ENCODE measurements at regions not wholly inside any gene's neighbourhood (a gene's known extent, or its start where the extent isn't known, plus 50 kb on each side); places are given as distances from the start of the nearest gene placed in this dataset.
"Not testable (repeated sequence)": the region's sequence is repeated elsewhere in the genome, so short reads cannot be mapped to it uniquely, and the experiment has no call there.

DNA sequence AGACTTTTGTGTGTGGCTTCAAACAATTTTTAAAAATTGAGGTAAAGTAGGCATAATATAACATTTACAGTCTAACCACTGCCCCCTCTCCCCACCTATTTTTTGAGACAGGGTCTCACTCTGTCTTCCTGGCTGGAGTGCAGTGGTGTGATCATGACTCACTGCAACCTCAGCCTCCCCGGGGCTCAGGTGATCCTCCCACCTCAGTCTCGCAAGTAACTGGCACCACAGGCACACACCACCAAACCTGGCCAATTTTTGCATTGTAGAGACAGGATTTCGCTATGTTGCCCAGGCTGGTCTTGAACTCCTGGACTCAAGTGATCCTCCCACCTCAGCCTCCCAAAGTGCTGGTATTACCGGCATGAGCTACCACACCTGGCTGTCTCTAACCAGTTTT lies 161.8 kb downstream of the GOSR1 start:
- FAIRE-seq, result not testable (repeated sequence)

DNA sequence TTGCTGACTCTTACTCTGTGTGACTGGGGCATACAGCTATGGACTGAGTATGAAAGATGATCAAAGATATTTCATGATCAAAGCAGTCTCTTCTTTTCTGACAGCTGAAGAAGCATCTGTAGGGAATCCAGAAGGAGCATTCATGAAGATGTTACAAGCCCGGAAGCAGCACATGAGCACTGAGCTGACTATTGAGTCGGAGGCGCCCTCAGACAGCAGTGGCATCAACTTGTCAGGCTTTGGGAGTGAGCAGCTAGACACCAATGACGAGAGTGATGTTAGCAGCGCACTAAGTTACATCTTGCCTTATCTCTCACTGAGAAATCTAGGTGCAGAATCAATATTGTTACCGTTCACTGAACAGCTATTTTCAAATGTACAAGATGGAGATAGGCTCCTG lies 154.4 kb downstream of the GOSR1 start:
- FAIRE-seq, result not testable (repeated sequence)

DNA sequence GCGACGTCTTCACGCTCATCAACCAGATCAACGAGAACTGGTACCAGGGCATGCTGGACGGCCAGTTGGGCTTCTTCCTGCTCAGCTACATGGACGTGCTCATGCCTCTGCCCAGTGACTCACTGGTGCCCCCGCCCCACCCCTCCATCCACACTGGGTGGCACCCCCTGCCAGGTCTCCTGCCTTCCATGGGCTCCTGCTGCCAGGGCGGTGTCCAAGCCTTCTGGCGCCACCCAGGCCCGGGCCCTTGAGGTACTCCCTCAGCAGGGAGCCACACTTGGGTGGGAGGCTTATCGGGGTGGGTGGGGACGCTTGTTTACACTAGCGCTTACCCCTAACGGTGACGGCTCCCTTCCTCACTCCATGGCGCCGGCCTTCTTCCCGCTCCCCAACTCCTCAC lies 148.2 kb downstream of the GOSR1 start:
- not testable (repeated sequence) for FAIRE-seq

DNA sequence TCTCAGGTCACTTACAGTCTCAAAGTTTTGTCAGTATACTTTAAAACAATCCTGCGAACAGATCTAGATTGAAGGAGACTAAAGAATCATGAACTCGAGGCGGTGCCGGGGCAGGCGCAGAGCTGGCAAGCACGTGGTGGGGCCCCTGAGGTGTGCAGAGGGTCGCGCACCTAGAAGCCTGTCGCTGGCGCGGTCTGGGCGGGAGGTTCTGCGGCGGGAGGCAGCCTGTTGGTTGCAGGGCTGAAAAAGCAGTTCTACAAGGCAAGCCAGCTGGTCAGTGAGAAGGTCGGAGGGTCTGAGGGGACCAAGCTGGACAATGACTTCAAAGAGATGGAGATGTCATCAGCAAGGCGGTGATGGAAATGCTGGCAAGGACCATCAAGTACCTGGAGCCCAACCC lies 147.0 kb downstream of the GOSR1 start:
- not testable (repeated sequence) for FAIRE-seq

DNA sequence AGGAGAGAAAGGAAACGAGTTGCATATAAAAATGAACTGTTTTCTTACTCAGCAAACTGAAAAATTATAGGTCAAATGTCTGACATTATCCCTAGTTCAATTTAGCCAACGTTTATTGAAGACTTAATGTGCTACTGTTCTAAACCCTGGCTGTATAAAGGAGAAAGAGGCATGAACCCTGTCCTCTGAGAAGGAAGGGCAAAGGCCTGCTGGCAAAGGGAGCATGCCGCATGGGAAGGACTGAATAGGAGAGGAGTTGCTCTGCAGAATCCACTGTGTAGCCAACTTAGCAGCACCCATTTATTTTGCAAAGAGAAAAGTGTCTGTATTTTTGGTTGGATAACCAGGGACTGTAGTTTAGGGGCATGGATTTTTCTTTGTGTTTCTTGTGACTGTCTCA lies 132.5 kb downstream of the GOSR1 start:
- FAIRE-seq, result not testable (repeated sequence)

DNA sequence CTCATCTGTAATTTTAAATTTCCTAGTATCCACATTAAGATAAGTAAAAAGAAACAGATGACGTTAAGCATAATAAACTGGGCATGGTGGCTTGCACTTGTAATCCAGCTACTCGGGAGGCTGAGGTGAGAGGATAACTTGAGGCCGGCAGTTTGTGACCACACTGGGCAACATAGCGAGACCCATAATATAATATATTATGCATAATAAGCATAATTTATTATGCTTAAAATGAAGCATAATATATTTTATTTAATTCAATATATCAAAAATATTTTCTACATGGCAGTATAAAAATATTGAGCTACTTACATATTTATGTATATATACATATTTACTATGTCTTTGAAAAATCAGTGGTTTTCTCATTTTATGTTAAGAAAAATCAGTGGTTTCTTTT lies 128.3 kb downstream of the GOSR1 start:
- no peak for FAIRE-seq

DNA sequence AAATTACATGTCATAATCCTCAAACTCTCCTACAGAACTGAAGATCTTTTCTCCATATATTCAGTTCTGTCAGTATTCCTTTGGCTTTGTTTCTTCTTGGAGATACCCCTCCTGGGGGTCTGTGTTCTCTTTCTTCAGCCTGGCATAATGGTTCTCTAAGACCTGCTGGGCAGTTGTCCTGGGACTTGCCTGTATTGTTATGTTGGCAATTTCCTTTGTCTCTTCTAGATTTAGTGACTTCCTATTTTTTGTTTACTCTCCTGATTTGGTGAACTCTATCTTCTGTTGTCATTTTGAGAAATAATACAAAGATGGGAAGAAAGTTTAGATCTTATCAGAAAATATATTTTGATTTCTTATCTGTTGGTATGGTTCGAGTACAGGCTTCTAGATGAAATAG lies 127.8 kb downstream of the GOSR1 start:
- no peak for FAIRE-seq

DNA sequence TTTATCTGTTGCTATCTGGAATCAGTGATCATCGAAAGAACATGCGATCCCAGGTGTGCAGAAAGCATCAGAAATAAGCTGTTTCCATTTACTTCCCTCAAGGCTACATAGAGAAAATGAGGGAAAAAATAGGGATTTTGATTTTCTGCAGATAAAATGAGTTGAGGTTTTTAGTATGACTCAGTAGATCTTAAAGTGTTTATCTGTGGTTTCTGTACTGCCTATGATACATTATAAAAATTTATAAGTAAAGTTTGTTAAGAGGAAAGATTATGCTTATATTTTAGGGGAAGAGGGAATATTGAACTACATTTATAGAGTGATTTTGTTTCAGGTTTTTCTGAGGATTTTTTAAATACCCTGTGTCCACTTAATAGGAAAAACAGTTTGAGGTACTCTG lies 125.2 kb downstream of the GOSR1 start:
- not testable (repeated sequence) for FAIRE-seq

DNA sequence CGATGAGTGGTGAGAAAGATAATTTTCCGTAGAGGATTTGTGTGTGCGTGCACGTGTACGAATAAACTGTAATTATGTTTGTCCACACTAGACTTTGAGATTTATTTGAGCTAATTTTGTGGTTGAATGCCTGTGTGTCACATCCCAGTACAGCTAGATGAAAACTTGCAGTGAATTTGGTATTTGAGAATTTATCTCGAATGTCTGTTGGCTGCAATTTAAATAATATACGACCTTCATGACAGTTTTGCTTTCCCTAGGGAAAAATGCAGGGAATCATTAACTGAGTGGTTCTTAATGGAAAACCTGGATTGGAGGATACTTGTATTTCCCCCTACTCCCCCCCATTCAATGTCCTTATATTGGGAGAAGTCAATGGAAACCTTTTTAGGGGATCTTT lies 124.8 kb downstream of the GOSR1 start:
- peak; percentile 40 for FAIRE-seq

DNA sequence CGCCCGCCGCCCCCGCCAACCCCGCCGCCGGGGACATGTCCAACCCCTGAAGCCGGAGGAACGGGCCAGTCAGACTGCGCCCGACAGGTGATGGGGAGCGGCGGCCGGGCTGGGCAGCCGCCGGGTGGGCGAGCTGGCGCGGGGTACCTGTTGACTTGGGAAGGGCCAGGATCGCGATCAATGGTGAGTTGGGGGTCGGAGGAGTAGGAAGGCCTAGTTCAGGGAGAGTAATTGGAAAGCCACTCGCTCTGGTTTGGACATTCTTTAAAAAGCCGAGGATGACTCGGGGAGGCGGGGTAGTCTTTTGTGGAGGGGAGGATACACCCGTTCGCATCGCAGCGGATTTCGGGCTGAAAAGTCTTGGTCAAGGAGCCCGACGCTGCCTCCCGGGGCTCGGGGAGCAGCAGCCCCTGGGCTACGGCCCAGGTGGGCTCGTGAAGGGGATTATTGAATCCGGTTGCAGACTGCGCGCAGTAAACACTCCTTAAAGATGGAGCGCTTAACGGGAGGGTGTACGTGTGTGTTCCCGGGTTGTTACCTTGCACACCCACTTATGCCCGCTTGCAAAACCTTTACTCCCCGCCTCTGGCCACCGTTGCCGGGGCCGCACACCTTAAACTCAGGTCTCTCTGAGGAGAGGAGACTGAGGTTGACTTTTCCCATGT lies 123.8 kb downstream of the GOSR1 start:
- no peak for FAIRE-seq

DNA sequence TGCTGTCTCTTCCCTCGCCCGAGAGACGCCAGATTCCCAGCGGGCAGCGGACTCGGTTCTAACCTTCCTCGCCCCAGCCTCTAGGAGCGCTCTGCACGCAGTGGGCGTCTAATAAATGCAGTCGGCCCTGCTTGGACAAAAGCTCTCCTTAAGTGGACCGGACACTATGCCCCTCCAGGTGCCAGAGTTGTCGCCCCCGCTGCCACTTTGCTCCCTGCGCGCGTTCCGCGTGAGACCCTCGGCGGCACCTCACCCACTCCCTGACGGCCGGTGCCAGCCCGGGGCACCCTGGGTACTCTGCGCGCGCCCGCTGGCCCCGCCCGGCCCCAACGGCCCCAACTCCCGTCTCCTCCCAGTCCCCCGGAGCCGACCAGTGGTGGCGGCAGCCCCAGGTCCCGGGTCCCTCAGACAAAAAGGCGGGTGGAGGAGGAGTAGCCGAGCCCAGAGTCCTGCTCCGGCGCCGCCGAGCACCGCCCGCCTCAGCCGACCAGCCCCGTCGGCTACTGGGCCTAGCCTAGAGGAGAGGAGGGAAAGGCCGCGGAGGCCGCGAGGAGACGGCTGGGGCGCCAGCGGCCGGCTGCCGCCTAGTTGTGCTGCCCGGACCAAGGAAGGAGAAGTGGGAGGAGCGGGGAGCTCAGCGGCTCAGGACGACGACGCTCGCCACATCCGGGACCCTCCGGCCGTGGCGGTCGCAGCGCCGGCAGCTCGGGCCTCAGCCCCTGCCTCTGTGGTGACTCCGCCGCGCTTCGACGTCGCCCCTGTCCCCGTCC lies 123.0 kb downstream of the GOSR1 start:
- FAIRE-seq, result no peak

DNA sequence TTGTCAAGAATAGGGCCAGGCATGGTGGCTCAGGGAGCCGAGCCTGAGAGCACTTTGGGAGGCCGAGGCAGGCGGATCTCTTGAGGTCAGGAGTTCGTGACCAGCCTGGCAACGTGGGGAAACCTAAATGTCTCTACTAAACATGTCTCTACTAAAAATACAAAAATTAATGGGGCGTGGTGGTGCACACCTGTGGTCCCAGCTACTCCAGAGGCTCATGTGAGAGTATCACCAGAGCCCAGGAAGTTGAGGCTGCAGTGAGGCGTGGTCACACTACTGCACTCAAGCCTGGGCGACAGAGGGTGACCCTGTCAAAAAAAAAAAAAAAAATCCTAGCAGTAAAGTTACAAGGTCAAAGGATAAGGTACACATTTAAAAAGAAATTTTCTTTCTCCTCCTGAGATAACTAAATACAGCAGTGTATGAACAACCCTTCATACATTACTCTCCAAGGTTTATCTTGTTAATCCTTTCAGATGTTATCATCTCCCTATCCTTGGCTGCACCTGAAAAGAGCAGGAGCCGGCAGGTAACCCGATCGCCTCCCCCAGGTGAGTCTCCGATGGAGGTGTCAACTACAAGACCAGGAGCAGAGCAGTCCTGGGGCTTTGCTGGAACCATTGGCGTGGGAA lies 122.3 kb downstream of the GOSR1 start:
- FAIRE-seq, result no peak

DNA sequence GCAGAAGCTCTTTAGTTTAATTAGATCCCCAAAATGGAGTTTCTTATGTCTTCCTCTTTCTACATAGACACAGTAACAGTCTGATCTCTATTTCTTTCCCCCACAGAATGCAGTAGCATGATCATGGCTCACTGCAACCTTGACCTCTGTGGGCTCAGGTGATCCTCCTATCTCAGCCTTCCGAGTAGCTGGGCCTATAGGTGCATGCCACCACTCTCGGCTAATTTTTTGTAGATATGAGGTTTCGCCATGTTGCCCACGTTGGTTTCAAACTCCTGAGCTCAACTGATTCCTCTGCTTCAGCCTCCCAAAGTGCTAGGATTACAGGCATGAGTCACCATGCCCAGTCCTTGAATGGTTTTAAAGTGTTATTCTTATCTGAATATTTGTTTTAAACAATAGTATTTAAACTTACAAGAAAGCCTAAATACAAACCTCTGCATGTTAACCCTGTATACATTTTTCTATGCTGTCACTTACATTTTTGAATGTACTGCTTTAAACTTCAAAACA lies 120.6 kb downstream of the GOSR1 start:
- FAIRE-seq, result no peak

DNA sequence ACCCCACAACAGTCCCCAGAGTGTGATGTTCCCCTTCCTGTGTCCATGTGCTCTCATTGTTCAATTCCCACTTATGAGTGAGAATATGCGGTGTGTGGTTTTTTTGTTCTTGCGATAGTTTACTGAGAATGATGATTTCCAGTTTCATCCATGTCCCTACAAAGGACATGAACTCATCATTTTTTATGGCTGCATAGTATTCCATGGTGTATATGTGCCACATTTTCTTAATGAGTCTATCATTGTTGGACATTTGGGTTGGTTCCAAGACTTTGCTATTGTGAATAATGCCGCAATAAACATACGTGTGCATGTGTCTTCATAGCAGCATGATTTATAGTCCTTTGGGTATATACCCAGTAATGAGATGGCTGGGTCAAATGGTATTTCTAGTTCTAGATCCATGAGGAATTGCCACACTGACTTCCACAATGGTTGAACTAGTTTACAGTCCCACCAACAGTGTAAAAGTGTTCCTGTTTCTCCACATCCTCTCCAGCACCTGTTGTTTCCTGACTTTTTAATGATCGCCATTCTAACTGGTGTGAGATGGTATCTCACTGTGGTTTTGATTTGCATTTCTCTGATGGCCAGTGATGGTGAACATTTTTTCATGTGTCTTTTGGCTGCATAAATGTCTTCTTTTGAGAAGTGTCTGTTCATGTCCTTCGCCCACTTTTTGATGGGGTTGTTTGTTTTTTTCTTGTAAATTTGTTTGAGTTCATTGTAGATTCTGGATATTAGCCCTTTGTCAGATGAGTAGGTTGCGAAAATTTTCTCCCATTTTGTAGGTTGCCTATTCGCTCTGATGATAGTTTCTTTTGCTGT lies 120.0 kb downstream of the GOSR1 start:
- FAIRE-seq, result not testable (repeated sequence)

DNA sequence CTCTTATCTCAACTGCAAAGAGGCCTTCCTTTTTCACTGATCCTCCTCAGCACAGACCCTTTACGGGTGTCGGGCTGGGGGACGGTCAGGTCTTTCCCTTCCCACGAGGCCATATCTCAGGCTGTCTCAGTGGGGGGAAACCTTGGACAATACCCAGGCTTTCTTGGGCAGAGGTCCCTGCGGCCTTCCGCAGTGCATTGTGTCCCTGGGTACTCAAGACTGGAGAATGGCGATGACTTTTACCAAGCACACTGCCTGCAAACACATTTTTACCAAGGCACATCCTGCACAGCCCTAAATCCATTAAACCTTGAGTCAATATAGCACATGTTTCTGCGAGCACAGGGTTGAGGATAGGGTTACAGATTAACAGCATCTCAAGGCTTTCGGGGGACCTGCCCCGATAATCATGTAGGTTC lies 117.8 kb downstream of the GOSR1 start:
- FAIRE-seq, result not testable (repeated sequence)

DNA sequence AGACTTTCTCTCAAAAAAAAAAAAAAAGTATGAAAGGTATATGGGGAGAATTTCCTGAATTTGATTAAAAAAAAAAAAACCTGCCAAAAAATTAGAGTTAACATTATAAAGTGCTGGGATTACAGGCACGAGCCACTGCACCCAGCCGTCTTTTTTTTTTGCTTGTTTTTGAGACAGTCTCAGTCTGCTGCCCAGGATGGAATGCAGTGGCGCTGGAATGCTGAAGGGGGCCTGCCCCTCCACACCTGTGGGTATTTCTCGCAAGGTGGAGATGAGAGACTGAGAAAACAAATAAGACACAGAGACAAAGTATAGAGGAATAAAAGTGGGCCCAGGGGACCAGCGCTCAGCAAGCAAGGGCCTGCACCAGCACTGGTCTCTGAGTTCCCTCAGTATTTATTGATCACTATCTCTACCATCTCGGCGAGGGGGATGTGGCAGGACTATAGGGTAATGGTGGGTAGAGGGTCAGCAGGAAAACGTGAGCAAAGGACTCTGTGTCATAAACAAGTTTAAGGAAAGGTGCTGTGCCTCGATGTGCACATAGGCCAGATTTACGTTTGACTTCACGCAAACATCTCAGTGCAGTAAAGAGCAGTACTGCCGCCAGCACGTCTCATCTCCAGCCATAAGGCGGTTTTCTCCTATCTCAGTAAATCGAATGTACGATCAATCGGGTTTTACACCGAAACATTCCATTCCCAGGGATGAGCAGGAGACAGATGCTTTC lies 117.2 kb downstream of the GOSR1 start:
- FAIRE-seq, result no peak

DNA sequence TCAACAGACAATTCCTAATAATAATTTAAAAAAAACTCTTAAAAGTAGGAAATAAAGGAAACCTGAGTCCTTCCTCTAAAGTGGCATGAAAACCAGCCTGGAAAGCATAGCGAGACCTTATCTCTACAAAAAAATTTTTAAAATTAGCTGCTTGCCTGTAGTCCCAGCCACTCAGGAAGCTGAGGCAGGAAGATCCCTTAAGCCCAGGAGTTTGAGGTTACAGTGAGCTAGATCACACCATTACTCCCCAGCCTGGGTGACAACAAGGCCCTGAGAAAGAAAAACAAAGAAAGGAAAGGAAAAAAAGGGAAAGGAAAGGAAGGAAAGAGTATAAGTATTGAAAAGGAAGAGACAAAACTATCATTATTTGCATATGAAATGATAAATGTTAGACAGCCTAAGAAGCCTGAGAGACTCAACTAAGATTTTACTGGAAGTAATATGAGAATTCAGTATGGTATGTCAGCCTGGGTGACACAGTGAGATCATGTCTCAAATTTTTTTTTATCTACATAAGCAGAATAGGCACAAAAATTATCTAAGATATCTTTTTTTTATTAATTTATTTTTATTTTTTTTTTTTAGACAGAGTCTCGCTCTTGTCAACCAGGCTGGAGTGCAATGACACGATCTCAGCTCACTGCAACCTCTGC lies 113.0 kb downstream of the GOSR1 start:
- no peak for FAIRE-seq

DNA sequence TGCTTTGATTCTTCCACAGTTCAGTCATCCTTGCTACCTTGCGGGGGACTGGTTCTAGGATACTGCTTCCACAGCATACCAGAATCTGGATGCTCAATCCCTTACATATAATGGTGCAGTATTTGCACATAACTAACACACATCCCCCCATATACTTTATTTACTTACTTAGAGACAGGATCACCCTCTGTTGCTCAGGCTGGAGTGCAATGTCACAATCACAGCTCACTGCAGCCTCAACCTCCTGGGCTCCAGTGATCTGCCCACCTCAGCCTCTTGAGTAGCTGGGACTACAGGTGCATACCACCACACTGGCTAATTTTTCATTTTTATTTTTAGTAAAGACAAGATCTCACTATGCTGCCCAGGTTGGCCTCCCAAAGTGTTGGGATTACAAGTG lies 112.2 kb downstream of the GOSR1 start:
- FAIRE-seq, result no peak

DNA sequence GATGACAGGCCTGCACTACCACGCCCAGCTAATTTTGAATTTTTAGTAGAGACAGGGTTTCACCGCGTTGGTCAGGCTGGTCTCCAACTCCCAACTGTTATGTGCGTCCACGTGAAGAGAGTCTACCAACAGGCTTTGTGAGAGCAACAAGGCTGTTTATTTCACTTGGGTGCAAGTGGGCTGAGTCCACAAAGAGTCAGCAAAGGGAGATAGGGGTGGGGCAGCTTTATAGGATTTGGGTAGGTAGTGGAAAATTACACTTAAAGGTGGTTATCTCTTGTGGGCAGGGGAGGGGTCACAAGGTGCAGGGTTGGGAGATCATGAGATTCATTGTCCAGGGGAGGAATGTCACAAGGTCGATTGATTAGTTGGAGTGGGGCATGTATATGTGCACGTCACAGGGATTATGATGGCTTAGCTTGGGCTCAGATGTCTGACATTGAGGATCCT lies 111.6 kb downstream of the GOSR1 start:
- no peak for FAIRE-seq

DNA sequence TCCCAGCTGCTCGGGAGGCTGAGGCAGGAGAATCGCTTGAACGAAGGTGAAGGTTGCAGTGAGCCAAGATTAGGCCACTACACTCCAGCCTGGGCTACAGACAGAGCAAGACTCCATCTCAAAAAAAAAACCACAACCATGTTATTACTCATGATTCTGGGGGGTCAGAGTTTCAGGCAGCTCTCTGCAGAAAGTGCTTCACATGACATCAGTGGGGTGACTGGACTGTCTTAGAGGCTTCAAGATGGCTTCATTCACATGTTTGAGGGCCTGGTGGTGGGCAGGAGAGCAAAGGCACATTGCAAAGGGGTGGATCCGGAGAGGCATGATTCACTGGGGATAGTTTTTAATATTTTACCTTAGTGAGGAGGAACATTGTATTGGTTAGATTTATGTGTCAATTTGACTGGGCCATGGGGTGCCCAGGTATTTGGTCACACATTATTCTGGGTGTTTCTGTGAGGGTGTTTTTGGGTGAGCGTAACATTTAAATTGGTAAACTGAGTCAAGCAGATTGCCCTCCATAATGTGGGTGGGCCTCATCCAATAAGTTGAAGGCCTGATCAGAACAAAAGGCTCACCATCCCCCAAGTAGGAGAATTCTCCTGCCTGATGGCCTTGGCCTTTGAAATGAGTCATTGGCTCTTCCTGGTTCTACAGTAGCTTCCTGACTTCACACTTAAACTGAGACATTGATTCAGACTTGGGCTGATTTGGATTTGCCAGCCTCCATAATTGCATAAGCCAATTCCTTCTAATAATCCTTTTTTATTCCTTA lies 109.8 kb downstream of the GOSR1 start:
- FAIRE-seq, result no peak

DNA sequence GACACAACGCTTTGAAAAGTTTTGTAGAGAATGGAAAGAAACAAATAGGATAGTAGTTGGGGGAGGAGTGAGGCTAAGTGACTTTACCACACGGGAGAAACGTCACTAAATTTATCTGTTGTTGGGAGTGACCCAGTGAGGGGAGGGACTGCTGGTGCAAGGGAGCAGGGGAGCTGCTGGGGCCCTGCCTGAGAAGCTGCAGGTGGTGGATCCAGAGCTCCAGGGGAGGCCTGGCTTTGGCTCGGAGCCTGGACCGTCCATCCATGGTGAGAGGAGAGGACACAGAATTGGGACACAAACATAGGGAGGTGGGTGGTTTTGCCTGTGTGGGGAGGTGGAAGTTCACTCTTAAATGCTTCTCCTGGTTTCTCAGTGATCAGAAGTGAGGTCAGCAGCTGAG lies 107.6 kb downstream of the GOSR1 start:
- no peak for FAIRE-seq

All from G401.6 (cell line).